Amniotic epithelial cell (primary cell): ENCODE measurements at regions not wholly inside any gene's neighbourhood (a gene's known extent, or its start where the extent isn't known, plus 50 kb on each side); places are given as distances from the start of the nearest gene placed in this dataset.

Experiments
- DNase-seq: peaks from one replicate; pipeline ENCODE4 v3.0.0-alpha.2; 2010; ENCODE audit warnings: low read depth

DNA sequence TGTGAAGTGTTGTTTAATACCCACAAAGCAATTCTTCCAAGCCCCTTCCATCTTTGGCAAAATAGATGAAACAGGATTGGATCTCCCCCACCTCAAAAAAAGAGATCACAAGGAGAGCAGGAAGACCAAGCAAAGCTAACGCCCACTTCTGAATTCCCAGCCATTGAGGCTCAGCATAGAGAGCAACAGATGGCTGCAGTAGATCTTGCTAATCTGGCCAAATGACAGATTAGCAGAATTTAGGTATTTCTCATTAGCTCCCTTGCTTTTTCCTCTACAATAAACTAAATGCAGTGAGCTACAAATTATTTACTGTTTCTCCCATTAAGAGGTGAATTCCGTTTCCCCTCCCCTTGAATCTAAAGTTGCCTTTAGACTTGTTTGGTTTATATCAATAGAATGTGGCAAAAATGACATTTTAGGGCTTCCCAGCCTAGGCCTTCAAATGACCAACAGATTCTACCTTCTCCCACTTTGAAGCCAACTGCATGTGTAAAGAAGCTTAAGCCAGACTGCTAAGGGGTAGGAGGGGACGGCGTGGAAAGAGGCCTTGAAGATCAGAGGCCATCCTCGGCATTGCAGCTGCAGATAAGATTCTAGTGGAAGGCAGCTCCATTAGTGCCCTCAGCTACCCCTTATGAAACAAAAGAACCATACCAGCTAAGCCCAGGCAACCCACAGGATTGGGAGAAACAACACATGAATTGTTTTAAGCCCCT, 56.8 kb upstream of the CPEB4 start:
- no peak for DNase-seq

DNA sequence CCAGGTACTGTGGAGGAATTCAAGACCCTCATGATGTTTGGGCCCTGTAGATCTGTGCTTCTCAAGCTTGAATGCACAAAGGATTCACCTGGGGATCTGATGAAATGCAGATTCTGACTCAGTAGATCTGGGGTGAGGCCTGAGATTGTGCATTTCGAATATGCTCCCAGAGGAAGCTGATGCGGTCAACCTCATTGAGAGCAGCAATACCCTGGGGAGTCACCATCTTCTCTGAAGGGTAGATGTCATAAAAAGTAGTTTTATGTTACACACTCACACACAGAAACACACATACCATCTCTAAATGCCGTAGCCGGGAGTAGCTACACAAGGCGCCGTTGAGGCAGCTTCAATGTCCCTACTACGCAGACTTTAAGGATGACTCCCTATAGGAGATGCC, 55.8 kb upstream of the CPEB4 start:
- DNase-seq = no peak

DNA sequence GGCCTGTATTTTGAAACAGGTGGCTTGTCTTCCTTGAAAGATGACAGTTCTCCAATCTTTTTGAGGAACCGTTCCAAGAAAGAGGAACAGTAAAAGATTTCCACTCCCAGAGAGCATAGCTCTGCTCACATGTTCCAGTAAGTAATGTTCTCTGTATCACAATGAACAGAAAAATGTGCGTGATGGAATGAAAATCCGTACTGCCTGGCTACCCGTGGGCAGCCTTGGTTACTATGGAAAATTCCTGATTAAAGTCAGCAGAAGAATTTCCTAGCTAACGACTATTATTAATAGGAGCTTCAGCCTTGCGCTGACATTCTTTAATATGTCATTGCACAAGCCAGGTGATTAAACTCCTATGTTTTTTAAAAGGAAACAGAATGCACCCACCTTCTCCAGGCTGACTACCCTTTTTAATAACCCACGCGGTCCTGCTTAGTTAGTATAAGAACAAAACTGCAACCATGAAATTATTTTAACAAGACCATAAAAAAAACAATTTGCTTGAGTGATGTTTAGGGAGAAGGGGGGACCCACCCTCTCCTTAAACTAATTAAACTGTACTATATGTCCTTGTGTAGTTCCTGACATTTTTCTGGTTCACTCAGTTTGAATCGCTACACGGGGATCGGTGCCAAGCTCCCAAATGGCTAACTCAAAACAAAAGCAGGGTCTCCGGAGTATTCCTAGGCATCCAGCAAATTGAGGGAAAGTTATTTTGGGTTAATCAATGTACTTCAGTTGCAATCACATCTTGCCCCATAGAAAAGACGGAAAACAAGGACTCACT, 54.8 kb upstream of the CPEB4 start:
- peak; percentile 78 for DNase-seq

- DNase-seq = no peak
Observed at GRCh38 chr5:173834071-173834771, 53.9 kb upstream of the CPEB4 start.

GRCh38 chr5:173835131-173835530, 53.0 kb upstream of the CPEB4 start:
- no peak for DNase-seq

GRCh38 chr5:173835661-173836060, 52.5 kb upstream of the CPEB4 start:
- DNase-seq = no peak

DNA sequence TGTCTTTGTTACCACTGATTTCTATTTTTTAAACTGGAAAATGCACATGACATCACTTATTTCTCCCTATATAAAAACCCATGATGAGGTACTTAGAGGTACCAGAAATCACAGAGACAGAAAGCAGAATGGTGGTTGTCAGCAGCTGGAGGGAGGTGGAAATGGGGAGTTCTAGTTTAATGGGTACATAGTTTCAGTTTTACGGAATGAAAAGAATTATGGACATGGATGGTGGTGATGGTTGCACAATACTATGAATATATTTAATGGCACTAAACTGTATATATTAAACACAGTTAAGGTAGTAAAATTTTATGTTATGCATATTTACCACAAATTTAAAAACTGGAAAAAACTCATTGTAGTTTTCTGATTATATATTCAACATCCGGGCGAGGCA, 50.5 kb upstream of the CPEB4 start:
- peak; percentile 36 for DNase-seq
